8988T (cell line): ENCODE measurements at regions not wholly inside any gene's neighbourhood (a gene's known extent, or its start where the extent isn't known, plus 50 kb on each side); places are given as distances from the start of the nearest gene placed in this dataset.
"Not testable (repeated sequence)": the region's sequence is repeated elsewhere in the genome, so short reads cannot be mapped to it uniquely, and the experiment has no call there.

Experiments used
- DNase-seq: peaks from one replicate; pipeline ENCODE4 v3.0.0; 2011

DNA sequence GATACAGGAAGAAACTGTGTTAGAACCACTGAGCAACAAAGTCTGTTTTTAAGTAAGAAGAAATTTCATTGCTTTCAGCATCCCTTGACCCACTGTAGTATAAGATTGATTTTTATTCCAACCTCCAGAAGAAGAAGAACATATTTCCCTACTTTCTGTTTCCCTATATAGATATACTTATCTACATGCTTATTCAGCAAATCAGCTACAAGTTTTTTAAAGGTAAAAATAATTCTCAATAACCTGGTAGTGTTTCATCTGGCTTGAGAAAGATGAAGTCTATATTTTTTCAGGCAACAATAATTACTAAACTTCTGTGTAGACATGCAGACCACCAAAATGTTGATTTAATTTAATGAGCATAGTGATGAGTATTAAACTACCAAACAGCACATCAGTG is 201.0 kb downstream of the OSTF1 start:
- no peak for DNase-seq

DNA sequence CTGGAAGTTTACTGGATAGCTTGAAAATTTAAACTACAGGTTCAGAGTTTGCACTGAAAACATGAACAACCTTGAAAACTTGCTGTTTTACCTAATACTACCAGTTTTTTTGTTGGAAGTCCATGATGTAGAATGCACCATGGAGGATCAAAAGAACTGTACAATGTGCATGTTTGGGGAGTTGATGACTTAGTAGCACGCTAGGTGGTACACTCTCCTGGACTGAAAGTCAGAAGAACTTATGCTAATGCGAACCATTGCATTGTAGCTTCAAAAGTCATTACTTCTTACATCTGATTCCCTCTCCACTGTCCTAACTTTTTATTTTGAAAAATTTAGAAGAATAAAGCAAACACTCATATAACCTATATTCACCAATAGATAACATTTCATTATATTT is 211.0 kb downstream of the OSTF1 start:
- DNase-seq, result no peak

DNA sequence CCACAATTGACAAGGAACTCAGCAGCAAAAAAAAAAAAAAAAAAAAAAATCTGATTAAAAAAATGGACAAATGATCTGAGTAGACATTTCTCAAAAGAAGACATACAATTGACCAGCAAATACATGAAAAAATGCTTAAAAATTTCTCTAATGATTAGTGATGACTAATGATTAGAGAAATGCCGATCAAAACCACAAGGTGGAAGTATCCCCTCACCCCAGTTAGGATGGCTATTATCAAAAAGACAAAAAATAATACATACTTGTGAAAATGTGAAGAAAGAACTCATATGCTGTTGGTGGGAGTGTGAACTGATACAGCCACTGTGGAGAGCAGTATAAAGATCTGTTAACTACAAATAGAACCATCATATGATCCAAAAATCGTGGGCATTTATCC is 245.3 kb downstream of the OSTF1 start:
- DNase-seq, result no peak

DNA sequence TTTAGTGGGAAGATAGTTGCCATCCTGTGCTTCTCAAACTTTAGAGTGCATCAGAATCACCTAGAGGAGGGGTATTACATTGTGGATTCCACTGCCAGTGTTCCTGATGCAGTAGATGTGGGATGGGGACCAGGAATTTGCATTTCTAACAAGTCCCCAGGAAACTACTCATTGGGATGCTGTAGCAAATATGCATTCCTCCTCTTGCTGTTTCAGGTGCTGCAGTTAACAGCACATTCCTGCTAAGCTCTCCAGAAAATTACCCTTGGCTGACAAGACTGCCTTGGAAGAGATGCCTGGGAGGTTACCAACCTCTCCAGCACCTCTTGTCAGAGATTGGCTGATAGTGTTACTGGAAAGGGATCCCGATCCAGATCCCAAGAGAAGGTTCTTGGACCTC is 270.5 kb downstream of the OSTF1 start:
- no peak for DNase-seq

DNA sequence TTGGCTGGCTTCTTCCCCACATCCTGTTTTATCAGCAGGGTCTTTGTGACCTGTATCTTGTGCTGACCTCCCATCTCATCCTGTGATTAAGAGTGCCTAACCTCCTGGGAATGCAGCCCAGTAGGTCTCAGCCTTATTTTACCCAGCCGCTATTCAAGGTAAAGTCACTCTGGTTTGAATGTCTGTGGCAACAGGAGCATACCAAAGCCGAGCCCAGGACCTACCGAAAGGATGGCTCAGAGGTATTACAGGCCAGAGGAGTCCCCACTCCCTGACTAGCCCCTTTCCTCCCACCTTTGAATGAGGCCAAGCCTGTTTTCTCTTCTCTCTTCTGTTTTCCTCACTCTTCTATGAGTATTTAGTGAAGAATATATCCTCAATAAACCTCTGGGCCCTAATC is 271.3 kb downstream of the OSTF1 start:
- DNase-seq, result no peak

DNA sequence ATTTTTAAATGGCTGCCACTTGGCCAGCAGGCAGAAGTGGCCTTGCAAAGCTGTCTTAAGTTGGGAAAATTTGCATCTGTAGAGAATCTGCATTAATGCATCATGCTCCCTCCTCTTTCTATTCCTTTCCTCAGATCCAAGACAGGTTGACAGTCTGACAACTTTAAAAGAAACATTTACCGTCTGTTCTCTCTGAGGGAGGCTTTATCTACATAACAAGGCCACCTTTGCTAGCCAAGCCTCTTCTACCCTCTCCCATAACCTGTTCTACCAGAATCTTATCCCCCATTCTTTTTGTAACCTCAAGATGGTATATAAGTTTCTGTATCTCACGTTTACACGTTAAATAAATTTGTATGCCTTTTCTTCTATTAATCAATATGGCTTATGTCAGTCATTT is 271.9 kb downstream of the OSTF1 start:
- no peak for DNase-seq

DNA sequence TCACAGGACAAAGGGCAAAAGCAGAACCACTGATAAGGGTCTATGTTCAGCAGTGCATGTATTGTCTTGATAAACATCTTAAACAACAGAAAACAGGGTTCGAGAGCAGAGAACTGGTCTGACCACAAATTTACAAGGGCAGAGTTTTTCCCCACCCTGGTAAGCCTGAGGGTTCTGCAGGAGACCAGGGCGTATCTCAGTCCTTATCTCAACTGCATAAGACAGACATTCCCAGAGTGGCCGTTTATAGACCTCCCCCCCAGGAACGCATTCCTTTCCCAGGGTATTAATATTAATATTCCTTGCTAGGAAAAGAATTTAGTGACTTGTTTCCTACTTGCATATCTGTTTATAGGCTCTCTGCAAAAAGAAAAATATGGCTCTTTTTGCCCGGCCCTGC is 274.1 kb downstream of the OSTF1 start:
- not testable (repeated sequence) for DNase-seq

DNA sequence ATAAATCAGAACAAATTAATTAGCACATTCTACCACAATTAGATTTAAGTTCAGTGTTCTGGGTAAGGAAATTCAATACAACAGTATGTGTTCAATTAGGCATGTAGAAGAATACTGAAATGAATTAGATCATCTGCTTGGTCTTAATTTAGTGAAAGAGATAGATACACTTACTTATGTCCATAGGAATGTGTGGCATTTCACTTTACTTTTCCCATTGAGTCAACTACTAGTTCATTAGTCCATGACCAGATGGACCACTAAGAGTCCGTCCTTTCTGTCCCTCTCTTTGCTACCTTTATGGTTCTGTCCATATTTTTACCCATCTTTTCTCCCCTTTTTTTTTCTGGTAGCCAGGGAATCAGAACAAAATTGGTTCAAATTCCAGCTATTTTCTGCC is 276.9 kb downstream of the OSTF1 start:
- no peak for DNase-seq

DNA sequence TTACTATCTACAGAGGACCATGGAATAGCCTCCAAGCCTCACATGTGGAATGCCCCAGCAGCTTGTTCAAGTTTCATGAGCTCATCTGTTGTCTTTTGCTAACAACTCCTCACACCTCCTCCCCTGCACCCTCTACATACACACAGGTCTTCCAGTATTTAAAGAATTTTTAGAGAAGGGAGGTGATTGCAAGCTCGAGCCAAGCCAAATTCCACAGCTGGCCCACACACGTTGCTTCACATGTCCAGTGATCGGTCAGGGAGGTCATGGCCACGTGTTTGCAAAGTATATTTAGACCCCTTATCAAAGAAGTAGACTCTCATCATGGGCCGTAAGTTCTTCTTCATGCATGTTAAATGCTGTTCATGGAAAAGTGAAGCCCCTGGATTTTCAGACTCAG is 281.7 kb downstream of the OSTF1 start:
- no peak for DNase-seq

DNA sequence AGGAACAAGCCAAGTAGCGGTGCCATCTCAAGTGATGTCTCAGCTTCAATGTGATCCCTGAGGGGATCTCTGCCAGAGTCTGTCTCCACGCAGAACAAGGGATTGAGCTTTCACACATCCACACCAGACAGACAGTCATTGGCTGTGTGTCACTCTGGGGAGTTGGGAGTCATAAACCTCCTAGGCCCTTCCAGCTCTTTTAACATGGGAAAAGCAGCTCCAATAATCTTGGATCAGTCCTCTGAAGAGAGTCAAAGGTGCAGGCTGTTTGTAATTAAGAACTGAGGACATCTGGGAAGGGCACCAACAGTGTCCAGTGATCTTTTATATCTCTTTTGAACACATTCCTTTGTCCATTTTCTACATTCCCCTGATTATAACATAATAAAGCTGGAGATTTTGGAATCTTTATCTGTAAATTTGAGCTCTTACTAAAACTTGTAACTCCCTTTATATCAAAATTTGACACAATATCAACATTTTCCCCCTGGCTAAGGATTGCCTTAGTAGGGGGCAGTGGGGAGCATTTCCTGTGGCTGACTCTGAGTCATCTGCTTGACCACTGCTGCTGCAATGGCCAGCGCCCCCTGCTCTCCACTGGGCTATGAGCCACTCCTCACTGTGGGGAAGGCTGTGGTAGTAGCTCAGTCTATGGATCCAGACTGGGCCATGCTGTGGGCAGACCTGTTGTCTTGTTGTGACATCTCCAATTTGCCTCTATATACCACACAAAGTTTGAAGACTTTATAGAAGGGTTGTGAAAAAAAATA is 284.4 kb downstream of the OSTF1 start:
- no peak for DNase-seq

DNA sequence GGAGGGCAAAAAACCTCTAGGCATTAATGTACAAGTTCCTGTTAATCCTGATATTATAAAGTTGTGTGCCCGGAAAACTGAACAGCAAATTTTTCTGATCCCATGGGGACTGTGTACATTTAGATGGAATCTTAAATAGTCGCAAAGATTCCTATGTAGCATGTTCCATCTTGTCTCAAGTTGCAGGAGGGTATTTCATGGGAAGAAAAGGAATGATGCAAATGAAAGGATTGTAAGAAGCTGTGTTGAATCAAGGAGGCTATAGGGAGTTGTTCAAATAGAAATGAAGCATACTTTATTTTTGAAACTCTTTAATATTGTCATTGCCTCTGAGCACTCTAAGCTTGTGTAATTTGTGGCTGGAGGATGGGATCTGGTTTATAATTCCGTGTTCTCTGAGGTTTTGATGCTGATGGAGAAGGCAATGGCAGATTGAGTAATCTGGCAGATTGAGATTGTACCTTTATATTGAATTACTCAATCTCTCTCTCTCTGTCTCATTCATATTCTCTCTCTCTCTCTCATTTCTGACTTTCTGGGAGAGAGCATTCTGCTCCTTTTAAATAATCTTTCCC is 288.5 kb downstream of the OSTF1 start:
- DNase-seq, result no peak

DNA sequence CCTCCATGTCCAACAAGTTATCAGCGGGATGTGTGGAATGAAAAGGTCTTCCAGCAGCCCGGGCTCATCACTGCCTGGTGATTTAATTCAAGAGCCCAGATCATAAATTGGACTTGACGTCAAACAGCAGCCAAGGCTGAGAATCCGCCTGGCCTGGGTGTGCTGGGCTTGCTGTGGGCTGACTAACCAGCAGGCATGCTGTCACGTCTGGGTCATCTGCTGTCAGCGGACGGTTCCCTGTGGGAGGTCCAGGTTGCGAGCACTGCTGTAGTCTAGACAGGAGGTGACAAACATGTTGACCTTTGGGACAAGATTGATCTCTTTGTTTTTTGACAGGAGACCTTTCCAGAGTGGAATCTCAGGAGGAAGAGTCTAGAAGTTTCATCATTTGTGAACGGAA is 289.7 kb downstream of the OSTF1 start:
- no peak for DNase-seq

DNA sequence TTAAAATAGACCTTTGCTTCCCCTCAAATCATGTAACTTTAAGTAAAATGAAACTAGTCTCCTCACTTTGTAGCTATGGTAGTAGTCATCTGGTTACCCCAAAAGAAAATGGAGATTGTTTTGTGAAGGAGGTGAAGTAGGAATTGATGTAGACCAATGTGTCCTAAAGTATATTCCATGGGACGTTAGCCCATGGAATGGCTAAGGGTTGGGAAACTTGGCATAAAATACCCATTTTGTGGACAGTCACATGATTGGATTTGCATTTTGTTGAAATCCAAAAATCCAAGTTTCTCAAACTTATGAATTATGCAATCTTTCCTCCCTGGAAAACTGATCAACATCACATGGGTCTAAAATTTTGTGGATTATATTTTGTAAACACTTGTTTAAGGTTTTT is 290.6 kb downstream of the OSTF1 start:
- no peak for DNase-seq

DNA sequence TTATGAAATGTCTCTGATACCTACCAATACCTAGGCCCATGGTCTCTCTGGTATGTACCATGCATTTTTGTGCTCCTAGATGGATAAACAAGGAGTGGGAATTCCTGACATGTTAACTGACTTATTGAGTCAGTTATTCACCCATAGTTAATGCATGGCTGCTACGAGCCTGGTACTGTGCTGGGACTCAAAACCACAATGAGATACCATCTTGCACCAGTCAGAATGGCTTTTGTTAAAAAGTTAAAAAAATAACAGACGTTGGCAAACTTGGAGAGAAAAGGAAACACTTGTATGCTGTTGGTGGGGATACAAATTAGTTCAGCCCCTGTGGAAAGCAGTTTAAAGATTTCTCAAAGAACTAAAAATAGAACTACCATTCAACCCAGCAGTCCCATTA is 293.8 kb downstream of the OSTF1 start:
- no peak for DNase-seq

DNA sequence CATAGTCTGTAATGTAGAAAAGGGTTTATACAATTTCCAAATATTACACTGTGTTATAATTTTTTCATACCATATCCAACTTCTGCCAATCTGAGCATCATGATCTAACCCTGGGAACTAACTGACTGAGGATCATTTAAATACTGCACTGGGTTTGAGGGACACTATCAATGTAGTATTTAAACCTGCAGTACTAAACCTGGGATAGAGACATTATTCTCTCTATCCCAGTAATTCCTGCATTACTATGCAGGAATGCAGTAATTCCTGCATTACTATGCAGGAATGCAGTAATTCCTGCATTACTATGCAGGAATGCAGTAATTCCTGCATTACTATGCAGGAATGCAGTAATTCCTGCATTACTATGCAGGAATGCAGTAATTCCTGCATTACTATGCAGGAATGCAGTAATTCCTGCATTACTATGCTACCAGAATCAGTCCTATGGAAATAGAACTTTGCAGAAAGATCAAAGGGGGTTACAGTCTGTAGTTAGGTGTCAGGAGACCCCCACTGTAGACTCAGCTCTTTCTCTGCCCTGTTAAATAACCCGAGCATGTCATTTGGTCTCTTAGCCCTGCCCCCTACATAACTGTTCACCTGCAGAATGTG is 295.2 kb downstream of the OSTF1 start:
- not testable (repeated sequence) for DNase-seq

DNA sequence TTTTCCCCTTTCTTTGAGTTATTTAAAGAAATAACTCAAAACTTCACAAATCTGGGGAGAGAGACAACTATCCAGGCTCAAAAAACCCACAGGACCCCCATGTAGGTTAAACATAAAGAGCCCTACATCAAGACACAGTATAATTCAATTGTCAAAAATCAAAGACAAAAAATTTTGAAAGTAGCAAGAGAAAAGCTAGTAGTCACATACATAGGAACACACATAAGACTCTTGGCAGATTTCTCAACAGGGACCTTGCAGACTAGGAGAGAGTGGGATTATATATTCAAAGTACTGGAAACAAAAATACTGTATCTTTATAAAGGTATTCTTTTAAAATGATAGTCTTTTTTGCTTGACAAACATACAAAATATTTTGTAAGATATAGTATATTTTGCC is 296.9 kb downstream of the OSTF1 start:
- no peak for DNase-seq

DNA sequence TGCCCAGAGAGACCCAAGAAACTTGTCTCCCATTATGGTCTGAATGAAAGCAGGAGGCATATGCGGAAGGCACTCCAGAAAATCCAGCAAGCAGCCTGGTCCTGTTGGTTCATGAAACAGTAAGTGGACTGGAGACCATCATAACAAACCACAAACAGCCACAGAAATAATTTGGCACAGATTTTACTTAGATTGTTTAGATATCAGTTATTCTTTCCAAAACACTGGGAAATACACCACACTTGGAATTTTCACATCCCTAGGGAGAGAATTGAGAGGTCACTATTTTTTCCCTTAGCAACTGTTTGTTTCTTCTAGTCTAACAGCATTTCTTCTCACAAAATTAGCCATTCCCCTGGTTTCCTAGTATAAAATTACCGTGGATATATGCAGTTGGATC is 300.8 kb downstream of the OSTF1 start:
- DNase-seq, result no peak

DNA sequence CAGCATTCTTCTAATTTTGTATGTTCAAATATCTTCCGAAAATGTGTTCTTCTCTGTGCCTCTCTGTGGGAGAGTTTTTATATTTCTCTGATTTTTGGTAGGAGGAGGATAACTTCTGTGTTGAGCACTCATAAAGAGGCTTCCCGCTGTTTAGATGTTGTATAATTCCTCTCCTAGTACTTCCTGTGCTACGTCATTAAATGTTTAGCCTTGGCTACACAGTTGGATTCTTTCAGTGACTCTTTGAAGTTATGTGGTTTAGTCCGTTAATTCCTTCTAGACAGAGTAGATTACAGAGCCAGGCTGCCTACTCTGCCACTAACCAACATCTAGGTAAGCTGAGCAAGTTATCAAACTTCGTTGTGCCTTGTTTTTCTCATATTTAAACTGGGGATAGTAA is 302.6 kb downstream of the OSTF1 start:
- DNase-seq, result no peak

DNA sequence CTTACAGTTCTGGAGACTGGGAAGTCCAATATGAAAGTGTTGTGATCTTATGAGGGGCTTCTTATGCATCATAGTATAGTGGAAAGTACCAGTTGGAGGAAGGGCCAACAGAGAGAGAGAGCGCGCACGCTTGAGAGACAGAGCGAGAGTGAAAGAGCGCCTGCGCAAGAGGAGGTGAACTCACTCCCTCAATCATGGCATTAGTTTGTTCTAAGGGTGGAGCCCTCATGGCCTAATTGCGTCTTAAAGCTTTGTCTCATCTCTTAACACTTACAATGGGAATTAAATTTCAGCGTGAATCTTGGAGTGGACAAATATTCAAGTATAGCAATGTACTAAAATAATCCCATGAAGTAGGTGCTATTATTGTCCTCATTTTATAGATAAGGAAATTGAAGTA is 303.2 kb downstream of the OSTF1 start:
- DNase-seq, result no peak

DNA sequence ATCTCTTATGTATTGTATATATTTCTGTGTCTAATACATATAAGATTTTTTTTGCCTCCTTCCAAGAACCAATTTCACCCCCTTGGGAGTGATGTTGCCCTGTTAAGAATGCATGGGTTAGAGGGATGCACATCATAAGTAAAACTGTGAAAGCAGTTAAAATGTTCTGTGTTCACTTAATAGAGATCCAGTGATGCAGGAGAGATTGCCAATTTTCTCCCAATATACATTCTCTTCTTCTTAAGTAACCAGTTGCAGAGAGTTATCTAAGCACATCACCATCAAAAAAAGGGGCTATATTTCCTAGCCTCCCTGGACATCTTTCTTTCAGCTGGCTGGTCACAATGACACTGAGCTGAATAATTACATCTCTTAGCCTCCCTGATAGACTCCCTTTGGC is 307.0 kb downstream of the OSTF1 start:
- DNase-seq, result no peak

DNA sequence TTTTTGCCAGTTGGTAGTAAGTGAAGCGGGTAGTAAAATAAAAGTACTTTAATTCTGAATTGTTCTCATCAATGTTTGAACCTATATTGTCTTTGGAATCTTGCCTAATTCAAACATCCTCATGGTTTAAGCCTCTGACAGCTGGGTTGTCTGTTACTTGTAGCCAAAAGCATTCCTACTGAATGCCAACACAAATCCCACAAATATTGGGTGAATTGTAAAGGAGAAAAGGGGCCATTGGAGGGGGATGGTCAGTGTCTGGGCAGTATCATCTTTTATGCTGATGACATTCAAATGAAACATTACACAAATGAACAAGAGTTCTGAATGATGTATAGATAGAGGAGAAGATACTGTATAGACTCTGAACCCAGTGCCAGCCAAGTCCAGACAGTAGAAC is 309.5 kb downstream of the OSTF1 start:
- no peak for DNase-seq

DNA sequence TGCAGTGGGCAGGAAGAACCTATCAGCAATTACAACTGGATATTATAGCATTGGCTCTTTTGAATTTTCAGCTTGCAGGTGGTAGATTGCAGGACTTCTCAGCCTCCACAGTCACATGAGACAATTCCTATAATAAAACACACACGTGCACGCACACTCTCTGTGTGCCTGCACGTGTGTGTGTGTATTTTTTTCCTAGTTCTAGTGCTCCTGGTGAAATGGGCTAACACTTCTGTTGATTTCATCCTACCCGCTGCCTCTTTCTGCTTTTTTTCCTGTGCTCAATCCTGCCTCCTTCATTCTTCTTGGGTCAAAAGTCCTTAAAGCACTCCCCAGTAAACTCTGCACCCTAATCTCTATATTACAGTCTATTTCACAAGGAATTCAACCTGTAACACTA is 320.1 kb downstream of the OSTF1 start:
- no peak for DNase-seq

DNA sequence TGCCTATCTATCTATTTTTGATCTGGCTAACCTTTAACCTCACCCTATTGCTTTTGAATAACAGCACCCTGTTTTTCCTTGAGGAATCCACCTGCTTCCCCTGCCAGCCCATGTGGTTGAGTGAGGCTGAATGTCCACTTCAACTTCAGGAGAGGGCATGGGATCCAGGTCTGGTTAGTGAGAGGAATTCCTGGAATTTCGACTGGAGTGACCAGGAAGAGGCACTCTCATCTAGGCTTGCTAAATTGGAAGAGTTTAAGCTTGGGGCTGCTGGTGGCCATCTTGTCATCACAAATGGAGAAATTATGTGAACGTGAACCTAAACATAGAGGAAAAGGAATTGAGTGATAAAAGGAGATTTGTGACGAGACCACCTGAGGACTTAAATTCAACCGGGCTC is 322.1 kb downstream of the OSTF1 start:
- DNase-seq, result no peak

DNA sequence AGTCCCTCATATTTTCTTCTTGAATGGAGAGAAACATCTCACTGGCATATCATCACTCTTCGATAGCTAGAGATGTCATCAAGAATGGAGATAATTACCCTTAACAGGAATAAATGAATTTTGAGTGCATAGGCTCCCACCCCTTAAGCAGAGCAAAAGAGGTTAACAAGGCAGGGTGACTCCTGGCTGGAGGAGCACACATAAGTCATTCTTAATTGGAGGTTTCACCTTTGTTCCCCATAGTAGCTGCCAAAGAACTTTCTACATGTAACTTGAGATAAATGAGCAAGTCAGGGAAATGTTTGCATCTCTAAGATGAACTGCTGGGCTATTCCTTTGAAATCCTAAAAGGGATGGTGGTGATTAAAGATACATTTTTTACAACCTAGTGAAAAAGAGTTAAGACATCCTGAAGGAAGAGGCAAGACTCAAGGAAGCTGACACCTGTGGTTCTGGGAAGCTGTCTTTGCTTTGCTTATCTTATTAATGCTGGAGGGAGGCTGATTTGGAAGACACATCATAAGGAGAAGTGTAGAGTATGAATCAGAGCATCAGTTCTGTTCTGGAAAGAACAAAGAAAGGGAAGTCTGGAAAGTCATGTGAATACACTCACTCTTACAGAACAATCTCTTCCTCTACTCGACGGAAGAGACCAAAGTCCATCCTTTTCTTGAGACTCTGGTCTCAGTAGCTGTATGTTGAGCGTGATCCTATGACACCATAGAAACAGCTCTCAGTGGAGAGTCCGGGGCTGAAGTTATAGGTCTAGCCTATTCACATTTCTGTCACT is 326.3 kb downstream of the OSTF1 start:
- DNase-seq, result no peak
